ENCODE measurements at regions not wholly inside any gene's neighbourhood (a gene's known extent, or its start where the extent isn't known, plus 50 kb on each side); places are given as distances from the start of the nearest gene placed in this dataset.

DNA sequence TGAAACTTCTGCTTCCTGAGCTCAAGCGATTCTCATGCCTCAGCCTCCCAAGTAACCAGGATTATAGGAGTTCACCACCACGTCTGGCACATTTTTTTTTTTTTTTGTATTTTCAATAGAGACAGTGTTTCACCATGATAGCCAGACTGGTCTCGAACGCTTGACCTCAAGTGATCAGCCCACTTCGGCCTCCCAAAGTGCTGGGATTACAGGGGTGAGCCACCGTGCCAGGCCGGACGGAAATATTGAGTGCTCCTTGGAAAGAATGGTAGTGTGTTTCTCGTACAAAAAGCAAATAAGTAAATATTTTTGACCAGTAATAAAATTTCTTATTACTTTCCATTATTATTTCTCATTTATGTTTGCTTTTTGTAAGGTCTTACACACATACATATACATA, 1307.9 kb upstream of the CDH6 start:
- TF ChIP-seq EZH2 (IDR thresholded peaks at IDR 0.05; ENCODE audit: borderline replicate concordance, low read depth, low read length, severe bottlenecking), result no peak
- TF ChIP-seq POLR2A (IDR thresholded peaks at IDR 0.05; ENCODE audit: low read depth, low read length), result no peak
- TF ChIP-seq, protein P1, sequence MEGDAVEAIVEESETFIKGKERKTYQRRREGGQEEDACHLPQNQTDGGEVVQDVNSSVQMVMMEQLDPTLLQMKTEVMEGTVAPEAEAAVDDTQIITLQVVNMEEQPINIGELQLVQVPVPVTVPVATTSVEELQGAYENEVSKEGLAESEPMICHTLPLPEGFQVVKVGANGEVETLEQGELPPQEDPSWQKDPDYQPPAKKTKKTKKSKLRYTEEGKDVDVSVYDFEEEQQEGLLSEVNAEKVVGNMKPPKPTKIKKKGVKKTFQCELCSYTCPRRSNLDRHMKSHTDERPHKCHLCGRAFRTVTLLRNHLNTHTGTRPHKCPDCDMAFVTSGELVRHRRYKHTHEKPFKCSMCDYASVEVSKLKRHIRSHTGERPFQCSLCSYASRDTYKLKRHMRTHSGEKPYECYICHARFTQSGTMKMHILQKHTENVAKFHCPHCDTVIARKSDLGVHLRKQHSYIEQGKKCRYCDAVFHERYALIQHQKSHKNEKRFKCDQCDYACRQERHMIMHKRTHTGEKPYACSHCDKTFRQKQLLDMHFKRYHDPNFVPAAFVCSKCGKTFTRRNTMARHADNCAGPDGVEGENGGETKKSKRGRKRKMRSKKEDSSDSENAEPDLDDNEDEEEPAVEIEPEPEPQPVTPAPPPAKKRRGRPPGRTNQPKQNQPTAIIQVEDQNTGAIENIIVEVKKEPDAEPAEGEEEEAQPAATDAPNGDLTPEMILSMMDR (IDR thresholded peaks at IDR 0.05; ENCODE audit: extremely low read depth in 1 of 2, insufficient read depth in 1 of 2, low read depth in 1 of 2, low read length in 2 of 2), result no peak
- no peak for TF ChIP-seq POLR2AphosphoS5 (IDR thresholded peaks at IDR 0.05; ENCODE audit: insufficient read depth, low read depth, low read length)
- TF ChIP-seq, protein P2, sequence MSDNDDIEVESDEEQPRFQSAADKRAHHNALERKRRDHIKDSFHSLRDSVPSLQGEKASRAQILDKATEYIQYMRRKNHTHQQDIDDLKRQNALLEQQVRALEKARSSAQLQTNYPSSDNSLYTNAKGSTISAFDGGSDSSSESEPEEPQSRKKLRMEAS (IDR thresholded peaks at IDR 0.05; ENCODE audit: insufficient read depth, insufficient read length), result no peak
- no peak for TF ChIP-seq GATA2 (IDR thresholded peaks at IDR 0.05; ENCODE audit: insufficient read depth, insufficient read length, low read depth, low read length)
- no peak for TF ChIP-seq FOS (IDR thresholded peaks at IDR 0.05; ENCODE audit: borderline replicate concordance, insufficient read depth, low read length)
- no peak for TF ChIP-seq JUN (IDR thresholded peaks at IDR 0.05; ENCODE audit: borderline replicate concordance, insufficient read depth, insufficient read length, low read depth)
- no peak for TF ChIP-seq MYC (IDR thresholded peaks at IDR 0.05; ENCODE audit: low read depth, low read length)

Data from endothelial cell of umbilical vein (primary cell).